Karpas-422 (cell line): ENCODE measurements at regions not wholly inside any gene's neighbourhood (a gene's known extent, or its start where the extent isn't known, plus 50 kb on each side); places are given as distances from the start of the nearest gene placed in this dataset.

Experiments used
- DNase-seq: peaks from one replicate; pipeline ENCODE4 v3.0.0-alpha.2; 2015
- H2AFZ ChIP-seq: fragments of 200-600 bp; sonication (generic); 2 replicates; pipeline ENCODE4 v1.6.1; 2014; ENCODE audit warnings: antibody characterized with exemption, low read length, mixed read lengths
- H3K27ac ChIP-seq: fragments of 200-600 bp; sonication (generic); 2 replicates; pipeline ENCODE4 v1.5.1; 2014; ENCODE audit warnings: mild to moderate bottlenecking, low read length, moderate library complexity
- H3K27me3 ChIP-seq: fragments of 200-600 bp; sonication (generic); 2 replicates; pipeline ENCODE4 v1.6.1; 2014; ENCODE audit warnings: low read length, mixed read lengths
- H3K36me3 ChIP-seq: fragments of 200-600 bp; sonication (generic); 2 replicates; pipeline ENCODE4 v1.6.1; 2014; ENCODE audit warnings: low read length, mixed read lengths; ENCODE audit not compliant: insufficient read depth
- H3K4me1 ChIP-seq: fragments of 200-600 bp; sonication (generic); 2 replicates; pipeline ENCODE4 v1.6.1; 2014; ENCODE audit warnings: mild to moderate bottlenecking, low read length, mixed read lengths
- H3K4me2 ChIP-seq: fragments of 200-600 bp; sonication (generic); 2 replicates; pipeline ENCODE4 v1.6.1; 2014; ENCODE audit warnings: low read length, low read depth, mild to moderate bottlenecking; ENCODE audit not compliant: poor library complexity, severe bottlenecking
- H3K4me3 ChIP-seq: fragments of 200-600 bp; sonication (generic); 2 replicates; pipeline ENCODE4 v1.5.1; 2014; ENCODE audit warnings: mild to moderate bottlenecking, antibody characterized with exemption, low read length, mixed read lengths
- H3K79me2 ChIP-seq: fragments of 200-600 bp; sonication (generic); 2 replicates; pipeline ENCODE4 v1.6.1; 2014; ENCODE audit warnings: mild to moderate bottlenecking, low read length, mixed read lengths
- H3K9ac ChIP-seq: fragments of 200-600 bp; sonication (generic); 2 replicates; pipeline ENCODE4 v1.6.0; 2014; ENCODE audit warnings: low read length
- H3K9me2 ChIP-seq: fragments of 200-600 bp; sonication (generic), shearing (Covaris generic); replicated peaks from 2 replicates; pipeline ENCODE4 v1.6.0; 2014; ENCODE audit warnings: mild to moderate bottlenecking, low read length, moderate library complexity; ENCODE audit not compliant: insufficient read depth
- H3K9me3 ChIP-seq: fragments of 300-700, 200-600 bp; sonication (generic); 2 replicates; pipeline ENCODE4 v1.6.1; 2014; ENCODE audit warnings: low read length, mixed read lengths
- H4K20me1 ChIP-seq: fragments of 200-600 bp; sonication (generic); 2 replicates; pipeline ENCODE4 v1.6.1; 2014; ENCODE audit warnings: mild to moderate bottlenecking, antibody characterized with exemption, low read length, low read depth; ENCODE audit not compliant: insufficient read depth

- Histone ChIP-seq H2AFZ (no peak overlapping the region), H3K9me3 (peaks cover 6% of the 10 kb centered on the region; the same call in 1 of the 2 replicates), H3K4me1 (no peaks in the 10 kb centered on the region), H3K4me2 (no peak overlapping the region), H3K27me3 (0 out of 2 replicates have a peak, but pooled peaks cover 2% of the 10 kb centered on the region), H3K9ac (no peak overlapping the region), H3K9me2 (no peaks in the 10 kb centered on the region), H3K4me3 (no peak overlapping the region), H3K79me2 (no peaks in the 10 kb centered on the region), H4K20me1 (no peaks in the 10 kb centered on the region), H3K27ac (no peak overlapping the region), H3K36me3 (no peaks in the 10 kb centered on the region)
- no peak for DNase-seq
Observed at GRCh38 chr9:119917175-119917574, 547.9 kb upstream of the BRINP1 start.

- Histone ChIP-seq H3K4me2 (no peak overlapping the region), H3K36me3 (no peaks in the 10 kb centered on the region), H4K20me1 (no peaks in the 10 kb centered on the region), H3K9me2 (no peaks in the 10 kb centered on the region), H3K9me3 (no peaks in the 10 kb centered on the region), H3K27me3 (0 out of 2 replicates have a peak, but pooled peaks cover 1% of the 10 kb centered on the region), H3K9ac (no peak overlapping the region), H3K4me3 (no peak overlapping the region), H2AFZ (no peak overlapping the region), H3K4me1 (no peaks in the 10 kb centered on the region), H3K27ac (no peak overlapping the region), H3K79me2 (no peaks in the 10 kb centered on the region)
- no peak for DNase-seq
Observed at GRCh38 chr9:119907056-119907455, 537.8 kb upstream of the BRINP1 start.

- Histone ChIP-seq H3K27me3 (no peaks in the 10 kb centered on the region), H3K4me1 (no peaks in the 10 kb centered on the region), H3K9me3 (no peaks in the 10 kb centered on the region), H3K9me2 (no peaks in the 10 kb centered on the region), H3K36me3 (no peaks in the 10 kb centered on the region), H2AFZ (no peak overlapping the region), H3K27ac (no peak overlapping the region), H4K20me1 (no peaks in the 10 kb centered on the region), H3K4me2 (no peak overlapping the region), H3K9ac (no peak overlapping the region), H3K4me3 (no peak overlapping the region), H3K79me2 (no peaks in the 10 kb centered on the region)
- no peak for DNase-seq
Observed at GRCh38 chr9:119905724-119906123, 536.5 kb upstream of the BRINP1 start.

- H4K20me1 ChIP-seq = no peaks in the 10 kb centered on the region
- H3K4me1 ChIP-seq = no peaks in the 10 kb centered on the region
- no peaks in the 10 kb centered on the region for H3K27me3 ChIP-seq
- H3K4me2 ChIP-seq = no peak overlapping the region
- H3K9me2 ChIP-seq = no peaks in the 10 kb centered on the region
- H3K36me3 ChIP-seq = no peaks in the 10 kb centered on the region
- H3K4me3 ChIP-seq = no peak overlapping the region
- H3K79me2 ChIP-seq = no peaks in the 10 kb centered on the region
- H3K9ac ChIP-seq = no peak overlapping the region
- no peak for DNase-seq
- no peak overlapping the region for H2AFZ ChIP-seq
- no peak overlapping the region for H3K27ac ChIP-seq
- no peaks in the 10 kb centered on the region for H3K9me3 ChIP-seq
Observed at GRCh38 chr9:119903851-119904250, 534.6 kb upstream of the BRINP1 start.

- Histone ChIP-seq H3K4me2 (no peak overlapping the region), H3K27me3 (no peaks in the 10 kb centered on the region), H3K27ac (no peak overlapping the region), H3K79me2 (no peaks in the 10 kb centered on the region), H3K4me3 (no peak overlapping the region), H2AFZ (no peak overlapping the region), H3K4me1 (no peaks in the 10 kb centered on the region), H4K20me1 (no peaks in the 10 kb centered on the region), H3K36me3 (no peaks in the 10 kb centered on the region), H3K9ac (no peak overlapping the region), H3K9me3 (no peaks in the 10 kb centered on the region), H3K9me2 (no peaks in the 10 kb centered on the region)
- DNase-seq = no peak
Observed at GRCh38 chr9:119902611-119903010, 533.4 kb upstream of the BRINP1 start.

- H3K27ac ChIP-seq = no peak overlapping the region
Observed at GRCh38 chr9:119898316-119898715, 529.1 kb upstream of the BRINP1 start.

GRCh38 chr9:119884438-119884837, 515.2 kb upstream of the BRINP1 start:
- no peaks in the 10 kb centered on the region for H3K27me3 ChIP-seq
- no peaks in the 10 kb centered on the region for H3K79me2 ChIP-seq
- no peak overlapping the region for H3K4me3 ChIP-seq
- H3K9me2 ChIP-seq = no peaks in the 10 kb centered on the region
- H3K9me3 ChIP-seq = no peaks in the 10 kb centered on the region
- H3K36me3 ChIP-seq = no peaks in the 10 kb centered on the region
- no peak for DNase-seq
- no peak overlapping the region for H3K4me2 ChIP-seq
- H3K9ac ChIP-seq = no peak overlapping the region
- H4K20me1 ChIP-seq = no peaks in the 10 kb centered on the region
- H3K27ac ChIP-seq = no peak overlapping the region
- no peak overlapping the region for H2AFZ ChIP-seq
- H3K4me1 ChIP-seq = no peaks in the 10 kb centered on the region

More at GRCh38 chr9:119898316-119898715, 529.1 kb upstream of the BRINP1 start:
- Histone ChIP-seq H3K9me3 (no peaks in the 10 kb centered on the region), H3K4me2 (no peak overlapping the region), H3K9ac (no peak overlapping the region), H3K36me3 (no peaks in the 10 kb centered on the region), H3K9me2 (no peaks in the 10 kb centered on the region), H3K4me3 (no peak overlapping the region), H3K79me2 (no peaks in the 10 kb centered on the region), H2AFZ (no peak overlapping the region), H4K20me1 (no peaks in the 10 kb centered on the region), H3K27me3 (no peaks in the 10 kb centered on the region), H3K4me1 (no peaks in the 10 kb centered on the region)
- no peak for DNase-seq

GRCh38 chr9:119881898-119882297, 512.7 kb upstream of the BRINP1 start:
- no peak overlapping the region for H3K9ac ChIP-seq
- no peak for DNase-seq
- no peak overlapping the region for H3K27ac ChIP-seq
- no peaks in the 10 kb centered on the region for H3K4me1 ChIP-seq
- no peaks in the 10 kb centered on the region for H3K9me2 ChIP-seq
- H3K9me3 ChIP-seq = no peaks in the 10 kb centered on the region
- no peak overlapping the region for H3K4me3 ChIP-seq
- H3K27me3 ChIP-seq = no peaks in the 10 kb centered on the region
- H3K79me2 ChIP-seq = no peaks in the 10 kb centered on the region
- H2AFZ ChIP-seq = no peak overlapping the region
- H3K36me3 ChIP-seq = no peaks in the 10 kb centered on the region
- no peaks in the 10 kb centered on the region for H4K20me1 ChIP-seq
- no peak overlapping the region for H3K4me2 ChIP-seq

- Histone ChIP-seq H2AFZ (no peak overlapping the region), H3K9ac (no peak overlapping the region), H3K9me2 (no peaks in the 10 kb centered on the region), H3K79me2 (no peaks in the 10 kb centered on the region), H4K20me1 (no peaks in the 10 kb centered on the region), H3K9me3 (no peaks in the 10 kb centered on the region), H3K4me1 (no peaks in the 10 kb centered on the region), H3K4me2 (no peak overlapping the region), H3K27me3 (no peaks in the 10 kb centered on the region), H3K36me3 (no peaks in the 10 kb centered on the region), H3K27ac (no peak overlapping the region), H3K4me3 (no peak overlapping the region)
- no peak for DNase-seq
Observed at GRCh38 chr9:119880361-119880760, 511.1 kb upstream of the BRINP1 start.
